K562 (cell line): ENCODE measurements at regions not wholly inside any gene's neighbourhood (a gene's known extent, or its start where the extent isn't known, plus 50 kb on each side); places are given as distances from the start of the nearest gene placed in this dataset.
A peak's percentile ranks its signal among the peaks of the same experiment; 100 is the strongest.

Experiments
- ATAC-seq: fragments of 200-7000 bp; cut with Tn5 transposase; 3 replicates; pipeline ENCODE4 v1.9.1; 2020; ENCODE audit warnings: moderate library complexity
- BruUV-seq: library from RNA; stranded (reverse); fragments of 400-500 nt; replicated peaks from 2 replicates; lab custom pipeline; 2021; lab: Mats Ljungman, UMichigan
- CTCF ChIA-PET: fragments of 300-600 bp; formaldehyde crosslinking; extraction: SDS; loops from one replicate; lab custom pipeline; 2021; ENCODE audit warnings: low intra/inter-chr PET ratio; lab: Yijun Ruan, JAX
- POLR2A ChIA-PET: fragments of 300-600, 350-650 bp; sonication (Branson Sonifier 250); formaldehyde crosslinking; extraction: SDS; loops from one replicate; lab custom pipeline; 2021; ENCODE audit warnings: antibody characterized with exemption, inconsistent platforms; lab: Yijun Ruan, JAX
- DNase-seq, 4 experiments: peaks; one replicate each; pipeline versions ENCODE4 v3.0.0 to v3.0.0-alpha.2; 2011 to 2018; ENCODE audit warnings: low spot score in 3 of 4, mixed read lengths in 3 of 4; ENCODE audit errors: extremely low read depth in 1 of 4
- FAIRE-seq: peaks from 2 replicates; lab custom pipeline; 2011; peaks lifted over from hg19 to GRCh38; lab: Jason Lieb, UNC
- H2AFZ ChIP-seq: 2 replicates; pipeline ENCODE4 v1.6.0; 2011; ENCODE audit warnings: low read depth, low read length, control low read depth, inconsistent platforms
- H3K27ac ChIP-seq: fragments of 200-600 bp; 3 replicates; pipeline ENCODE4 v1.8.0; 2011; ENCODE audit warnings: low read depth, mild to moderate bottlenecking, control low read depth, inconsistent platforms, low read length, moderate library complexity, mixed read lengths; ENCODE audit errors: extremely low read depth
- H3K27me3 ChIP-seq, 2 experiments: fragments of 300-600 bp in 1 of 2; 2 replicates in 1 of 2; 3 replicates in 1 of 2; pipeline versions ENCODE4 v1.6.0 to v1.8.0; 2011; ENCODE audit warnings: inconsistent platforms in 2 of 2, low read length in 2 of 2, mild to moderate bottlenecking in 1 of 2, mixed read lengths in 1 of 2, moderate library complexity in 1 of 2; ENCODE audit not compliant: control insufficient read depth in 2 of 2, insufficient read depth in 2 of 2
- H3K36me3 ChIP-seq: fragments of 300-600 bp; 3 replicates; pipeline ENCODE4 v1.8.0; 2011; ENCODE audit warnings: mild to moderate bottlenecking, low read length, inconsistent platforms; ENCODE audit not compliant: control insufficient read depth, insufficient read depth
- H3K4me1 ChIP-seq, 2 experiments: fragments of 200-600 bp in 1 of 2; replicated peaks in 1 of 2; 2 replicates in 1 of 2; 3 replicates in 1 of 2; pipeline versions ENCODE4 v1.5.1 to v1.8.0; 2011; ENCODE audit warnings: inconsistent platforms in 2 of 2, low read length in 2 of 2, mild to moderate bottlenecking in 1 of 2, mixed read lengths in 1 of 2, moderate library complexity in 1 of 2; ENCODE audit not compliant: control insufficient read depth in 2 of 2, insufficient read depth in 2 of 2
- H3K4me2 ChIP-seq: 2 replicates; pipeline ENCODE4 v1.6.1; 2011; ENCODE audit warnings: low read length, control low read depth, inconsistent platforms, mixed read lengths; ENCODE audit not compliant: insufficient read depth
- H3K4me3 ChIP-seq: fragments of 200-600 bp; sonication (generic), shearing (Covaris generic); 2 replicates; pipeline ENCODE4 v1.5.1; 2016; ENCODE audit warnings: control low read depth, inconsistent platforms
- H3K79me2 ChIP-seq: fragments of 200-600 bp; 3 replicates; pipeline ENCODE4 v1.8.0; 2011; ENCODE audit warnings: low read length, inconsistent platforms; ENCODE audit not compliant: control insufficient read depth, insufficient read depth
- H3K9ac ChIP-seq, 2 experiments: 2 replicates each; pipeline versions ENCODE4 v1.6.0 to v1.6.1; 2011; ENCODE audit warnings: low read depth in 2 of 2, low read length in 2 of 2, control low read depth in 1 of 2, inconsistent platforms in 1 of 2, mild to moderate bottlenecking in 1 of 2, mixed read lengths in 1 of 2; ENCODE audit not compliant: insufficient read depth in 1 of 2
- H3K9me1 ChIP-seq: one replicate; pipeline ENCODE4 v1.6.0; 2011; ENCODE audit warnings: inconsistent platforms, mild to moderate bottlenecking, low read length, moderate library complexity; ENCODE audit not compliant: control insufficient read depth, insufficient read depth
- H3K9me3 ChIP-seq: replicated peaks from 2 replicates; pipeline ENCODE4 v1.5.1; 2011; ENCODE audit warnings: low read depth, low read length, inconsistent platforms; ENCODE audit not compliant: control insufficient read depth, insufficient read depth
- H4K20me1 ChIP-seq: replicated peaks from 2 replicates; pipeline ENCODE4 v1.6.1; 2011; ENCODE audit warnings: low read length, inconsistent platforms, mixed read lengths; ENCODE audit not compliant: control insufficient read depth, insufficient read depth
- ATF1 ChIP-seq, 2 experiments: fragments of 450-650 bp in 1 of 2; IDR thresholded peaks; 2 replicates each; pipeline ENCODE4 v1.6.1; 2016; ENCODE audit warnings: missing compliant biosample characterization in 1 of 2, missing genetic modification characterization in 1 of 2
- CAMTA2 ChIP-seq: fragments of 250-450 bp; sonication (Bioruptor Pico); conservative IDR thresholded peaks from 2 replicates; pipeline ENCODE4 v1.5.1; 2022
- CREBBP ChIP-seq: IDR thresholded peaks from one replicate; pipeline ENCODE4 v1.6.1; 2012; ENCODE audit warnings: low read depth, mild to moderate bottlenecking, control low read depth, inconsistent platforms, low read length
- E2F8 ChIP-seq: fragments of 450-650 bp; IDR thresholded peaks from 2 replicates; pipeline ENCODE4 v1.7.1; 2018; ENCODE audit warnings: mild to moderate bottlenecking, low read depth; ENCODE audit not compliant: partially characterized antibody
- HOMEZ ChIP-seq: fragments of 250-450 bp; sonication (Bioruptor Pico); IDR thresholded peaks from 2 replicates; pipeline ENCODE4 v1.4.0; 2020; ENCODE audit warnings: mild to moderate bottlenecking, moderate library complexity
- SMARCC2 ChIP-seq: fragments of 450-650 bp; IDR thresholded peaks from 2 replicates; pipeline ENCODE4 v1.6.1; 2017; ENCODE audit warnings: antibody characterized with exemption, moderate library complexity, mild to moderate bottlenecking, low read depth
- SMARCE1 ChIP-seq: fragments of 450-650 bp; IDR thresholded peaks from 2 replicates; pipeline ENCODE4 v1.7.1; 2016; ENCODE audit warnings: mild to moderate bottlenecking
- TARDBP ChIP-seq: fragments of 450-650 bp; IDR thresholded peaks from 2 replicates; pipeline ENCODE4 v1.6.1; 2016
- THAP12 ChIP-seq: fragments of 250-450 bp; sonication (Bioruptor Pico); IDR thresholded peaks from 2 replicates; pipeline ENCODE4 v1.9.0; 2021; ENCODE audit warnings: mild to moderate bottlenecking, inconsistent platforms
- ZBTB8A ChIP-seq: fragments of 450-650 bp; IDR thresholded peaks from 2 replicates; pipeline ENCODE4 v1.6.1; 2018; ENCODE audit warnings: mild to moderate bottlenecking, moderate library complexity; ENCODE audit not compliant: partially characterized antibody
- ZNF449 ChIP-seq: fragments of 250-450 bp; sonication (Bioruptor Pico); IDR thresholded peaks from 2 replicates; pipeline ENCODE4 v1.8.0; 2022; ENCODE audit warnings: moderate library complexity, mild to moderate bottlenecking, inconsistent platforms
- ZNF512 ChIP-seq: IDR thresholded peaks from 2 replicates; pipeline ENCODE4 v1.6.1; 2016; ENCODE audit warnings: missing genetic modification characterization, missing compliant biosample characterization
- WGBS: fragments of 100-300 bp; shearing (Covaris generic); methylation state at CpG from one replicate; pipeline ENCODE4 v1.1.6; 2016; ENCODE audit warnings: low coverage, mixed read lengths; ENCODE audit not compliant: insufficient coverage; ENCODE audit errors: missing lambda C conversion rate; 5-methylcytosine and 5-hydroxymethylcytosine counted together
- in situ Hi-C: fragments of 300-500 bp; cut with MboI; formaldehyde crosslinking; loops from 4 replicates; pipeline ENCODE4 v1.15.0; 2018; ENCODE audit warnings: inconsistent platforms, mixed read lengths
- intact Hi-C: fragments of 100-400 bp; cut with micrococcal nuclease; formaldehyde crosslinking; loops from 2 replicates; pipeline ENCODE4 v1.14.2; 2022

GRCh38 chr5:4356201-4356600 is 760.6 kb downstream of the IRX1 start (continued):
- TF ChIP-seq E2F8 = no peak
- no peak for TF ChIP-seq SMARCE1
- TF ChIP-seq TARDBP = no peak
- TF ChIP-seq SMARCC2 = no peak

GRCh38 chr5:4359847-4360246 is 764.2 kb downstream of the IRX1 start:
- CTCF ChIA-PET = no interaction called here
- POLR2A ChIA-PET = interaction anchor here (0.8 kb wide), 1 partner anchor 11 kb away, joined by 3 read pairs; no protein-coding TSS in a partner anchor

More at GRCh38 chr5:4359847-4360246, 764.2 kb downstream of the IRX1 start:
- Histone ChIP-seq H3K9me3 (no peaks in the 10 kb centered on the region), H4K20me1 (no peaks in the 10 kb centered on the region), H3K79me2 (no peaks in the 10 kb centered on the region), H3K27me3 (no peaks in the 10 kb centered on the region), H3K9me1 (no peaks in the 10 kb centered on the region), H3K4me3 (no peak overlapping the region), H3K27ac (no peak overlapping the region), H3K4me2 (no peak overlapping the region), H3K36me3 (no peaks in the 10 kb centered on the region), H2AFZ (no peak overlapping the region), H3K4me1 (no peaks in the 10 kb centered on the region), H3K9ac (no peak overlapping the region)
- DNase-seq (no peak), ATAC-seq (no peak), FAIRE-seq (no peak)
- WGBS = 5% methylated on average over 2 of the region's 2 CpGs
- no TSS peak for BruUV-seq
- TF ChIP-seq CREBBP = no peak
- TF ChIP-seq ZBTB8A = no peak
- no peak for TF ChIP-seq CAMTA2 (CRISPR knock-in tag)
- no peak for TF ChIP-seq HOMEZ (CRISPR knock-in tag)
- TF ChIP-seq ZNF449 (CRISPR knock-in tag) = no peak
- TF ChIP-seq ZNF512 (tag) = peak; percentile 56; the same call in 1 of the 2 replicates
- no peak for TF ChIP-seq THAP12
- TF ChIP-seq ATF1 (CRISPR knock-in tag; IDR thresholded peaks at IDR 0.05) = no peak
- TF ChIP-seq ATF1 (tag; IDR thresholded peaks at IDR 0.05) = no peak
- intact Hi-C loops = no loop called here
- in situ Hi-C loops = no loop called here
